Loucy (cell line): ENCODE measurements at regions not wholly inside any gene's neighbourhood (a gene's known extent, or its start where the extent isn't known, plus 50 kb on each side); places are given as distances from the start of the nearest gene placed in this dataset.

Experiments
- H2AFZ ChIP-seq: fragments of 200-600 bp; sonication (generic); 2 replicates; pipeline ENCODE4 v1.6.0; 2016; ENCODE audit warnings: antibody characterized with exemption, mild to moderate bottlenecking, low read length, moderate library complexity
- H3F3A ChIP-seq: fragments of 200-600 bp; 2 replicates; pipeline ENCODE4 v1.6.0; 2016; ENCODE audit warnings: antibody characterized with exemption, low read depth, mild to moderate bottlenecking
- H3K27me3 ChIP-seq: fragments of 200-600 bp; sonication (generic); 2 replicates; pipeline ENCODE4 v1.6.1; 2014; ENCODE audit warnings: low read length, mild to moderate bottlenecking; ENCODE audit not compliant: insufficient read depth, poor library complexity, severe bottlenecking
- H3K36me3 ChIP-seq: fragments of 200-600 bp; sonication (generic); 2 replicates; pipeline ENCODE4 v1.6.1; 2016; ENCODE audit warnings: low read length; ENCODE audit not compliant: insufficient read depth
- H3K4me1 ChIP-seq: fragments of 200-600 bp; sonication (generic); 2 replicates; pipeline ENCODE4 v1.5.1; 2014; ENCODE audit warnings: low read length, mild to moderate bottlenecking; ENCODE audit not compliant: insufficient read depth, poor library complexity, severe bottlenecking
- H3K4me2 ChIP-seq: fragments of 200-600 bp; sonication (generic); 2 replicates; pipeline ENCODE4 v1.6.0; 2014; ENCODE audit warnings: antibody characterized with exemption, low read length, low read depth, mild to moderate bottlenecking; ENCODE audit not compliant: poor library complexity, severe bottlenecking
- H3K4me3 ChIP-seq: fragments of 200-600 bp; sonication (generic); 2 replicates; pipeline ENCODE4 v1.5.1; 2014; ENCODE audit warnings: low read length, mild to moderate bottlenecking, mixed read lengths; ENCODE audit not compliant: poor library complexity, severe bottlenecking
- H3K79me2 ChIP-seq: fragments of 200-600 bp; sonication (generic); 2 replicates; pipeline ENCODE4 v1.6.1; 2014; ENCODE audit warnings: low read length; ENCODE audit not compliant: insufficient read depth
- H3K9ac ChIP-seq: fragments of 200-600 bp; sonication (generic); 2 replicates; pipeline ENCODE4 v1.6.0; 2014; ENCODE audit warnings: mild to moderate bottlenecking, low read depth, low read length, moderate library complexity; ENCODE audit not compliant: poor library complexity, severe bottlenecking
- H3K9me2 ChIP-seq: fragments of 200-600 bp; sonication (generic); replicated peaks from 2 replicates; pipeline ENCODE4 v1.6.1; 2016; ENCODE audit warnings: low read depth, low read length, mixed read lengths
- H3K9me3 ChIP-seq: fragments of 200-600 bp; sonication (generic); 2 replicates; pipeline ENCODE4 v1.6.1; 2014; ENCODE audit warnings: mild to moderate bottlenecking, antibody characterized with exemption, low read length, low read depth; ENCODE audit not compliant: insufficient read depth
- H4K20me1 ChIP-seq: fragments of 200-600 bp; sonication (generic); 2 replicates; pipeline ENCODE4 v1.6.0; 2014; ENCODE audit warnings: antibody characterized with exemption, low read length, mild to moderate bottlenecking; ENCODE audit not compliant: insufficient read depth, poor library complexity, severe bottlenecking
- CTCF ChIP-seq: fragments of 200-600 bp; sonication (generic); conservative IDR thresholded peaks from 2 replicates; pipeline ENCODE4 v1.5.1; 2014; ENCODE audit warnings: mild to moderate bottlenecking, antibody characterized with exemption, low read length
- EZH2phosphoT487 ChIP-seq: fragments of 200-600 bp; IDR thresholded peaks from 2 replicates; pipeline ENCODE4 v1.6.1; 2018; ENCODE audit warnings: antibody characterized with exemption, mild to moderate bottlenecking, moderate library complexity, borderline replicate concordance

- Histone ChIP-seq H3K9me3 (no peaks in the 10 kb centered on the region), H3K9ac (no peak overlapping the region), H3K4me2 (peak overlapping the region; percentile 46), H3K36me3 (no peaks in the 10 kb centered on the region), H3K27me3 (no peaks in the 10 kb centered on the region), H3K4me3 (no peak overlapping the region), H4K20me1 (no peaks in the 10 kb centered on the region), H3K4me1 (peaks cover 38% of the 10 kb centered on the region), H2AFZ (0 out of 2 replicates have a peak overlapping the region, but pooled peaks have one; percentile 12), H3K9me2 (no peaks in the 10 kb centered on the region), H3K79me2 (no peaks in the 10 kb centered on the region), H3F3A (no peaks in the 10 kb centered on the region)
- no peak for TF ChIP-seq CTCF
- no peak for TF ChIP-seq EZH2phosphoT487
Observed at GRCh38 chr18:45173799-45174519, 441.3 kb upstream of the SLC14A2 start.

DNA sequence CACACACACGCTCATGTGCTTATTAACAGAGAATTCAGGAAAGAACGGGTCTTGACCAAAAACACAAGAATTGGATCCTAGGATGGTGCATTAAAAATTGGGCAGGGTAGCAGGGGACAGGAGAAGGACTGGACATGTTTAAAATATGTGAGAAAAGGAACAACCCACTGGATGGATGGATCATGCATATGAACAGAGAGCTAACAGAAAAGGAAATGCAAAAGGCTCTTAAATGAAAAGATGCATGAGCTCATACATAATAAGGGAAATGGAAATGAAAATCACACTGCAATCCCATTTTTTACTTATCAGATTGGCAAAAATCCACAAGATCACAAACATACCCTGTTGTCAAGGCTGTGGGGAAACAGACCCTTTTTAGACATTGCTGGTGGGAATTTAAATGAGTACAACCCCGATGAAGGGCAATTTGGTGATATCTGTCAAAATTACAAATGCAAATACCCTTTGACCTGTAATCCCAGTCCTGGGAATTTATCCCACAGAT lies 440.6 kb upstream of the SLC14A2 start:
- Histone ChIP-seq H3K27me3 (no peaks in the 10 kb centered on the region), H3K9me3 (no peaks in the 10 kb centered on the region), H3F3A (no peaks in the 10 kb centered on the region), H4K20me1 (no peaks in the 10 kb centered on the region), H3K9ac (no peak overlapping the region), H3K4me1 (peaks cover 38% of the 10 kb centered on the region), H3K4me2 (no peak overlapping the region), H3K9me2 (no peaks in the 10 kb centered on the region), H2AFZ (no peak overlapping the region), H3K4me3 (no peak overlapping the region), H3K36me3 (no peaks in the 10 kb centered on the region), H3K79me2 (no peaks in the 10 kb centered on the region)
- TF ChIP-seq CTCF (no peak), EZH2phosphoT487 (no peak)

DNA sequence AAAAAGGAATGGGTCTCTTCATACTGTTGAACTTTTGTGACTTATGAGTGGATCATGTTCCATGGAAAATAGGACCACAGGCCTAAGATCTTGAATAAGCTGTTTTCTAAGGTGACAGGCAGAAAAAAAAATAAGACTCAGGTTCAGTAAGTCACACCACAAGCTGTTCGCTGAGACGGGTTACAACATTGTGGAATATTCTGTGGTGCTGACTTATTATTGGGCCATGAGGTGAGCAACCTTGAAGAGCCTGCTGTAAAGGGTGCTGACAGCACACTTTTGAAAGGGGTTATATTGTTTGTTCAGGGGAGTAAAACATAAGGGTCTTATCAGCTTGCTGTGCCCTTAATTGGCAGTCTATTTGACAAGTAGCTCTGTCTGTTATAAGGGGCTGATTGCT lies 439.8 kb upstream of the SLC14A2 start:
- H3K9me3 ChIP-seq: no peaks in the 10 kb centered on the region
- H4K20me1 ChIP-seq: no peaks in the 10 kb centered on the region
- TF ChIP-seq EZH2phosphoT487 (no peak), CTCF (no peak)
- H3K4me3 ChIP-seq: no peak overlapping the region
- H2AFZ ChIP-seq: no peak overlapping the region
- no peak overlapping the region for H3K4me2 ChIP-seq
- no peak overlapping the region for H3K9ac ChIP-seq
- H3K79me2 ChIP-seq: no peaks in the 10 kb centered on the region
- H3K27me3 ChIP-seq: no peaks in the 10 kb centered on the region
- H3K36me3 ChIP-seq: no peaks in the 10 kb centered on the region
- H3K9me2 ChIP-seq: no peaks in the 10 kb centered on the region
- H3F3A ChIP-seq: no peaks in the 10 kb centered on the region
- H3K4me1 ChIP-seq: peaks cover 38% of the 10 kb centered on the region
